EH (cell line): ENCODE measurements at regions not wholly inside any gene's neighbourhood (a gene's known extent, or its start where the extent isn't known, plus 50 kb on each side); places are given as distances from the start of the nearest gene placed in this dataset.
"Not testable (repeated sequence)": the region's sequence is repeated elsewhere in the genome, so short reads cannot be mapped to it uniquely, and the experiment has no call there.

Experiments
- DNase-seq: peaks from one replicate; pipeline ENCODE4 v3.0.0-alpha.2; 2015; ENCODE audit warnings: low read depth

DNA sequence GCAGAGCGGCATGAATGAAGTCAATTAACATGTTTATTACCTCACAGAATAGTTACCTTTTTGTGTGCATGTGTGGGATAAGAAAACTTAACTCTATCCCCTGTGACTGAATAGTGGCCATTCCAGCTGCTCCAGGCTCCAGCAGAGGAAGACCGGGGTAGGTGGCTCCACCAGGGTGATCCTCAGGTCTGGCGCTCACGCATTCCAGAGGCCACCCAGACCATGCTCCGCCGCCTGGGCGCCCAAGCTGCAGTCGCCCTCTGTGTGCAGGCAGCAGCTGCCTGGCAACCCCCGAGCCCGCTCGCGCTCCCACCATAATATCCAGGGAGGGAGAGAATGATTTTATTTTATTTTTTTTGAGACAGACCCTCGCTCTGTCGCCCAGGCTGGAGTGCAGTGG, 1474.5 kb upstream of the TPTE start:
- DNase-seq: not testable (repeated sequence)

DNA sequence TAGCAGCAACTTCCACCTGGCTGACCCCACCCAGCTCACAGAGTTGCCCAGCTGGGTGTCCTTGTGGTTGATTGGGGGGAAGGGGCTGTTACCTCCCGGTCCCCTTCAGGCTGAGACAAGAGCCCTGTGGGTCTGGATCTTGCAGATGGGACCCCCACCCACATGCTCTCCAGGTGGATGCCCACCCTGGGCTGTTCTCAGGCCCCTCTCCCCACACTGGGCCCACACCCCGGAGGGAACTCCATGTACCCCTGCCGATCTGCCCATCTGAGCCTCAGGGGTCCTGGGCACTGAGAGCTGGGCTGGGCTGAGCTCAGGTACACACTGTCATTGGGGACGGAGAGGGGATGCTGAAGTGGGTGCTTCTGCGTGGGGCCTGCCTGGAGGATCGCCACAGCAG, 1453.9 kb upstream of the TPTE start:
- DNase-seq: not testable (repeated sequence)

DNA sequence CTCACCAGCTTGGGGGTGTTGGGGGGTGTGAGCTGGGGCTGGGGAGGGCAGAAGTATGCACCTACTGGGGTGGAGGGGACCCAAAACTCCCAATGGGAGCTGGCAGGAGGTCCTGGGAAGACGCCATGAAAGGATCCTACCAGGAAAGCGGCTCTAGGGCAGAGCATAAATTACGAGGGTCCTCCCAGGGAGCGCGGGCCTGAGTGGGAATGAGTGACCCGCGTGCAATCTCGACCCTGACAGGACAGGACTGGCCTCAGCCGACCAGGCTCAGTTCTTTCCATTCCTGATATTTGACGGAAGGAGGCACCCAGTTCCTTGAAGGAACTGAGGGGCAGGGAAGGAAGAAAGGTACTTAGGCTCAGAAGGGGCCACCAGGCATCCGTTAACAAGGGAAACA, 1452.8 kb upstream of the TPTE start:
- not testable (repeated sequence) for DNase-seq

DNA sequence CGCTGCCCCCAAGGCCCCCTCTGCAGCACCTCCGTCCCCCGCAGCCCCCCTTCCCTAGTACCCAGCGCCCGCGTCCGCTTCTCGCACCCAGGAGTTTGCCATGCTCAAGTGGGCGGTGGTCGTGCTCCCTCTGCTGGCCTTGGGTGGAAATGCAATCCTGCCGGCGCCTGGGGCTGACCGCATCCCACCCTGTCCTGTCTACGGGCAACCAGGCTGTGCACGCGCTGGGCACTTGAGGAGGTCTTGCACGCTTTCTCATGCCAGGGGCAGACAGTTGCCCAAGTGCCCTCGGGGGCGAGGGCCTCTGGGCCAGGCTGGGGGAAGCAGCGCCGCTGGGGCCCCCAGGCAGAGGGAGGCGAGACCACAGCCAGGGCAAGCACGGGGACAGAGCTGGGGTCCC, 1450.7 kb upstream of the TPTE start:
- DNase-seq: not testable (repeated sequence)

DNA sequence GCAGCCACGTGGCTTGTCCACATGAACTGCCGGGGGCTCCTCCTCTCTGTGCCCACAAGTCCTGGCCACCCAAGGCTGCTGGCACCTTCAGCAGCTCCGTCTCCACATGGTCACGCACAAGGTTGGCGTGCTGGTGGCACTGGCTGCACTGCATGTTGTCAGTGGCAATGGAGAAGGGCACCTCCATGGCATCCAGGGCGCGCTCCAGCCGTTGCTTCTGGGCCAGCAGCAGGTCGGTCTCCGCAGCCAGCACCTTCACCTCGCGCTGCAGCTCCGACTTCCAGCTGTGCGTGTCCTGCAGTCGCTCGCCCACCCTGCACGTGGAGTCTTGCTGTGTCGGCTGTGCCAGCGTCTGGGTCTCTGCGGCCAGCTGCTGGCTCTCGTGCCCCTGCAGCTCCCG, 1448.4 kb upstream of the TPTE start:
- not testable (repeated sequence) for DNase-seq

DNA sequence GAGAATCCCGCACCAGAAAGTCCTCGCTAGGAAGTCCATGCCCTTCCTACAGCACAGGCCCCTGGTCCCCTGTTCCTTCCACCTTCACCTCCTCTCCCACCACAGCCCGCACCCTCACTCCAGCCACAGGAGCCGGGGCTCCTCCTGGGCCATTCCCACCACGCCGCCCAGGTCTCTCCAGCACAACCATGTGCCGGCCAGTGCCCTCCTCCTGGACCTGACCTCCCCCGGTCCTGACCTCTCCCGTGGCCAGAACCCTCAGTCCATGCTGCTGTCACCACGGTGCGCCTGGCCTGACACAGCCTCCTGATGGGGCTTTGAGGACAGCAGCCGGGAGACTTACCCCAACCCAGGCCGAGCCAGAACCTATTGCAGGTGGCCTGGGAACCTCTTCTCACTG, 1446.6 kb upstream of the TPTE start:
- not testable (repeated sequence) for DNase-seq

DNA sequence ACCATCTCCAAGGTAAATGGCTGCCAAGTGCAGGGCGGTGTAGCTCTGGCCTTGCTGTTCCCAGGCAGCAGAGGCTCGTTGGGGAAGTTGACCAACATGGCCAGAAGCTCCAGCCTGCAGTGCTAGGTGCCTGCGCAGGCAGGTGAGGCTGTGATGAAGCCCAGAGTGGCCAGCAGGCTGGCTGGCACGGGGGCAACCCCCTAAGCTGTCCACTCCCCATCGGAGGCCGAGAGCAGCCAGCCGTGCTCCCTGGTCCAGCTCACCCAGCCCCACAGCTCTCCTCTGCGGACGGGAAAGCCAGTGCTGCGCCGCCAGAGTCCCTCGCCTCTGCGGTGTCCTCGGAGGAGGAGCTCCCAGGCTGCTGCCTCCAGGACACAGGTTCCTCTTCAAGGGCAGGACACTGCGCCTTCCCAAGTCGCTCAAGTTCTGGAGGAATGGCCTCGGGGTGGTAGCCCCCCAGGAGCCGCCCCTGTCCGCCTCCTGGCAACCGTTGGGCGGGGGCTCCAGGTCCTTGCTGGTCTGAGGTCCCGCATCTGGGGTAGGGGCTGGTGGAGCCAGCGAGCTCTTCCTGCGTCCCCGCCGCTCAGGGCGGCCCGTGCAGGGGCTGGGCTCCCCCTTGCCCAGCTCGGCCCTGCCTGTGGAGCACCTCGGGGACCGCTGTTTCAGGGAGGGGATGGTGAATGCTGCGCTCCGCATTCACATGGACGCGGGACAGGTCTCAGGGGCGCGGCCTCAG, 1438.1 kb upstream of the TPTE start:
- not testable (repeated sequence) for DNase-seq

DNA sequence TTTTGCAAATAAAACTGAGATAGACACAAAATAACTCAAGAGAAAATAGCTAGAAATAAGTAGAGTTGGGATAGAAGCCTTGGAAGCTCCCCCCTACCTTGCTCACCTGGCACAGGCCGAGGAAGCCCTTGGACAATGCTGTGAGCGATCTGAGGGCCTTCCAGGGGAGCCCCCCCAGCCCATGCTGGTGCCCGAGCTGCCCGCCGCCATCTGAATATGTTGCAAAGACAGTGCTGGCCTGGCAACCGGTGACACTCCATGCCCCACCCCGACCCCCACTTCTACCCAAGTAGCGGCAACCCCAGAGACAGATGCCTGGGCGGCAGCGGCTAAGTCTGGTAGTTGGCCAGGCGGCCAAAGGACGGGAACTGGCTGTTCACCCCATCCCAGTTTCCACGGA, 1435.1 kb upstream of the TPTE start:
- DNase-seq: not testable (repeated sequence)

DNA sequence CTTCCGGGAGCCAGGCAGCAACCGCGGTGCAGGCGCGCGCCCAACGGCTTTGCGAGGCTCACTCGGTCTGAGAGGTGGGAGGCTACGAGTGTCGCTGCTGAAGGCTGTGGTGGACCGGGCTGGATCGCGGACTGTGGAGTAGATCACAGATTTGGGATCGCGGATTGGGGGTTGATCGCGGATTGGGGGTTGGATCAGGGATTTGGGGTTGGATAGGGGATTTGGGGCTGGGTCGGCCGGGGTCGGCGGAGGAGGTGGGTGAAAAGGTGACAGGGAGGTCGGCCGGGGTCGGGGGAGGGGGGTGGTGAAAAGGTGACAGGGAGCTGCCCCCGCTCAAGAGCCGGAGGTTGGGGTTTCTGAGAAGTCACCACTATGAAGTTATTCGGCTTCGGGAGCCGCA, 1433.6 kb upstream of the TPTE start:
- DNase-seq: not testable (repeated sequence)

DNA sequence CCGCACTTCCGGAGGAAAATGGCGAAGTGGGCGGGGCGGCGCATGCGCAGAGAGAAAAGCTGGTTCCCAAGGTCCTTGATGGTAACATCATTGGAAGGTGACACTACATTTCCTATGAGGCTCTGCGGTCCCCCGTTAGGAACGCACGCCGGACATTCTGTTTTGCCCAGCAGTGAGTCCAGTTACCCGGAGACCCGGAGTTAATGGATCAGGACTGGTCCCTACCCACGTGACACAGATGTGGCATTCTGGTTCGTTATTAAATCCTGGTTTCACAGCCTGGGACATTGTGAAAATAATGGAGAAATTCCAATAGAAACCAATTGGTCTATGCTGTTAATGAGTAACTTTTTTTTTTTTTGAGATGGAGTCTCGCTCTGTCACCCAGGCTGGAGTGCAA, 1391.6 kb upstream of the TPTE start:
- DNase-seq: not testable (repeated sequence)

DNA sequence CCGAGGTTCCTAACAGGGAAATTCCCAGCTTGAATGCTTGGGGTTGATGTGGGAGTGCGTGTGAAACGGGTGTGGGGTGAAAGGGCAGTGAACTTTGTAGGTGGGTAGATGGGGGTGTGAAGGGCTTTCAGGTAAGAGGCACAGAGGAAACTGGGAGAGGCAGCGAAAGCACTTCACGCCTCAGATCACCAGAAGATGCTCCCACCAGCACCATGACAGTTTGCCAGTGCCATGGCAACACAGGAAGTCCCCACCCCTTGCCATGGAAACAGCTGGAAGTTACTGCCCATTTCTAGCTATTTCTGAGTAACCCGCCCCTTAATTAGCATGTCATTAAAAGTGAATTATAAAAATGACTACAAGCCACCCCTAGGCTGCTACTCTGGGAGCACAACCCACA, 1390.6 kb upstream of the TPTE start:
- DNase-seq: not testable (repeated sequence)
